B cell (primary cell): ENCODE measurements at regions not wholly inside any gene's neighbourhood (a gene's known extent, or its start where the extent isn't known, plus 50 kb on each side); places are given as distances from the start of the nearest gene placed in this dataset.

ENCODE experiments used
- ATAC-seq: fragments of 200-7000 bp; cut with Tn5 transposase; one replicate; pipeline ENCODE4 v1.10.0; 2021; ENCODE audit warnings: low read depth, mild to moderate bottlenecking, moderate number of reproducible peaks, moderate library complexity
- CTCF ChIA-PET: fragments of 350-600 bp; sonication (Branson Sonifier 250); formaldehyde crosslinking; loops from one replicate; lab custom pipeline; 2021; ENCODE audit warnings: antibody characterized with exemption, inconsistent platforms; lab: Charles Lee
- POLR2A ChIA-PET: fragments of 350-600 bp; sonication (Branson Sonifier 250); formaldehyde crosslinking; loops from one replicate; lab custom pipeline; 2021; ENCODE audit warnings: antibody characterized with exemption; lab: Charles Lee
- DNase-seq: peaks from one replicate; pipeline ENCODE4 v3.0.0; 2013
- H2AFZ ChIP-seq: 2 replicates; pipeline ENCODE4 v1.6.1; 2012; ENCODE audit warnings: mild to moderate bottlenecking, low read depth, low read length; ENCODE audit not compliant: insufficient read depth, poor library complexity, severe bottlenecking
- H3K27ac ChIP-seq, 2 donors: 1 replicate in 1 of 2; 2 replicates in 1 of 2; pipeline ENCODE4 v1.5.1; 2012 to 2013; ENCODE audit warnings: low read length in 2 of 2, mild to moderate bottlenecking in 2 of 2, moderate library complexity in 1 of 2
- H3K27me3 ChIP-seq, 4 experiments: fragments of 200-600 bp in 1 of 4; sonication (generic) in 1 of 4; replicated peaks in 1 of 4; 1 replicate in 2 of 4; 2 replicates in 2 of 4; pipeline versions ENCODE4 v1.6.1 to v1.7.0; 2013 to 2016; ENCODE audit warnings: low read length in 3 of 4, mild to moderate bottlenecking in 2 of 4, mixed read lengths in 1 of 4, moderate library complexity in 1 of 4; ENCODE audit not compliant: insufficient read depth in 4 of 4, control insufficient read depth in 3 of 4; ENCODE audit errors: control extremely low read depth in 1 of 4
- H3K36me3 ChIP-seq, 2 experiments: replicated peaks in 1 of 2; 1 replicate in 1 of 2; 2 replicates in 1 of 2; pipeline versions ENCODE4 v1.6.1 to v1.7.1; 2013; ENCODE audit warnings: low read length in 1 of 2; ENCODE audit not compliant: insufficient read depth in 2 of 2, control insufficient read depth in 1 of 2; ENCODE audit errors: control extremely low read depth in 1 of 2, extremely low read depth in 1 of 2
- H3K4me1 ChIP-seq, 2 donors: fragments of 200-600 bp in 1 of 2; sonication (generic) in 1 of 2; 1 replicate in 1 of 2; 2 replicates in 1 of 2; pipeline versions ENCODE4 v1.5.1 to v1.6.1; 2013 to 2017; ENCODE audit warnings: low read length in 2 of 2; ENCODE audit not compliant: control insufficient read depth in 2 of 2, insufficient read depth in 2 of 2
- H3K4me2 ChIP-seq: replicated peaks from 2 replicates; pipeline ENCODE3; 2012; ENCODE audit warnings: mild to moderate bottlenecking, low read depth, low read length; ENCODE audit not compliant: poor library complexity, severe bottlenecking
- H3K4me3 ChIP-seq, 5 experiments: fragments of 200-600 bp in 1 of 5; sonication (generic) in 1 of 5; 1 replicate in 3 of 5; 2 replicates in 2 of 5; pipeline versions ENCODE4 v1.5.1 to v1.7.0; 2011 to 2016; ENCODE audit warnings: low read length in 4 of 5, mild to moderate bottlenecking in 4 of 5, low read depth in 2 of 5, control low read depth in 1 of 5, moderate library complexity in 1 of 5; ENCODE audit not compliant: insufficient read depth in 1 of 5; ENCODE audit errors: control extremely low read depth in 1 of 5, extremely low read depth in 1 of 5
- H3K79me2 ChIP-seq: fragments of 200-600 bp; sonication (generic); one replicate; pipeline ENCODE4 v1.6.0; 2016; ENCODE audit warnings: low read length; ENCODE audit not compliant: control insufficient read depth, insufficient read depth
- H3K9ac ChIP-seq: fragments of 200-600 bp; sonication (generic); 2 replicates; pipeline ENCODE4 v1.6.1; 2017; ENCODE audit warnings: mild to moderate bottlenecking, low read length, moderate library complexity
- H3K9me3 ChIP-seq, 3 donors: one replicate each; pipeline versions ENCODE4 v1.6.1 to v1.7.1; 2013; ENCODE audit warnings: low read length in 2 of 3; ENCODE audit not compliant: control insufficient read depth in 2 of 3, insufficient read depth in 1 of 3; ENCODE audit errors: control extremely low read depth in 1 of 3
- H4K20me1 ChIP-seq: 2 replicates; pipeline ENCODE4 v1.6.0; 2012; ENCODE audit warnings: mild to moderate bottlenecking, low read length; ENCODE audit not compliant: insufficient read depth, control insufficient read depth, poor library complexity, severe bottlenecking
- H3K27ac Mint-ChIP-seq: one replicate; pipeline ENCODE4 v1.8.0; 2021; ENCODE audit warnings: mixed read lengths
- H3K27me3 Mint-ChIP-seq: one replicate; pipeline ENCODE4 v1.8.0; 2021; ENCODE audit warnings: mixed read lengths
- H3K4me1 Mint-ChIP-seq: one replicate; pipeline ENCODE4 v1.8.0; 2021; ENCODE audit warnings: mixed read lengths
- H3K4me3 Mint-ChIP-seq: one replicate; pipeline ENCODE4 v1.8.0; 2021; ENCODE audit warnings: mixed read lengths
- H3K9me3 Mint-ChIP-seq: one replicate; pipeline ENCODE4 v1.8.0; 2022; ENCODE audit warnings: mixed read lengths; ENCODE audit not compliant: insufficient read depth
- EZH2 ChIP-seq: IDR thresholded peaks from 2 replicates; pipeline ENCODE4 v1.6.1; 2012; ENCODE audit warnings: borderline replicate concordance, low read depth, mild to moderate bottlenecking, moderate library complexity, low read length; ENCODE audit not compliant: insufficient read depth, poor library complexity, severe bottlenecking
- WGBS: methylation state at CpG from one replicate; pipeline ENCODE4 v1.1.5; 2013; ENCODE audit warnings: missing lambda C conversion rate; ENCODE audit not compliant: insufficient coverage; 5-methylcytosine and 5-hydroxymethylcytosine counted together
- intact Hi-C: fragments of 100-400 bp; cut with micrococcal nuclease; formaldehyde crosslinking; loops from one replicate; pipeline ENCODE4 v1.10.0; 2022
- TF ChIP-seq, protein P1 (sequence below): fragments of 200-600 bp; IDR thresholded peaks from one replicate; pipeline ENCODE4 v1.8.0; 2022; ENCODE audit warnings: antibody characterized with exemption, mild to moderate bottlenecking

- ChIA-PET CTCF (no interaction called here), POLR2A (no interaction called here)
- no peaks in the 10 kb centered on the region for H3K79me2 ChIP-seq
- intact Hi-C loops: no loop called here
- peaks cover 4 to 9% of the 10 kb centered on the region in 2 donors for H3K4me1 ChIP-seq
- no peak overlapping the region for H2AFZ ChIP-seq
- no peaks in the 10 kb centered on the region for H3K36me3 ChIP-seq
- H3K27ac ChIP-seq: no peak overlapping the region
- H3K4me3 ChIP-seq: no peak overlapping the region
- no peak overlapping the region for H3K27ac Mint-ChIP-seq
- peak overlapping the region; percentile 26 for H3K4me2 ChIP-seq
- H3K27me3 ChIP-seq: no peaks in the 10 kb centered on the region
- TF ChIP-seq, protein P1, sequence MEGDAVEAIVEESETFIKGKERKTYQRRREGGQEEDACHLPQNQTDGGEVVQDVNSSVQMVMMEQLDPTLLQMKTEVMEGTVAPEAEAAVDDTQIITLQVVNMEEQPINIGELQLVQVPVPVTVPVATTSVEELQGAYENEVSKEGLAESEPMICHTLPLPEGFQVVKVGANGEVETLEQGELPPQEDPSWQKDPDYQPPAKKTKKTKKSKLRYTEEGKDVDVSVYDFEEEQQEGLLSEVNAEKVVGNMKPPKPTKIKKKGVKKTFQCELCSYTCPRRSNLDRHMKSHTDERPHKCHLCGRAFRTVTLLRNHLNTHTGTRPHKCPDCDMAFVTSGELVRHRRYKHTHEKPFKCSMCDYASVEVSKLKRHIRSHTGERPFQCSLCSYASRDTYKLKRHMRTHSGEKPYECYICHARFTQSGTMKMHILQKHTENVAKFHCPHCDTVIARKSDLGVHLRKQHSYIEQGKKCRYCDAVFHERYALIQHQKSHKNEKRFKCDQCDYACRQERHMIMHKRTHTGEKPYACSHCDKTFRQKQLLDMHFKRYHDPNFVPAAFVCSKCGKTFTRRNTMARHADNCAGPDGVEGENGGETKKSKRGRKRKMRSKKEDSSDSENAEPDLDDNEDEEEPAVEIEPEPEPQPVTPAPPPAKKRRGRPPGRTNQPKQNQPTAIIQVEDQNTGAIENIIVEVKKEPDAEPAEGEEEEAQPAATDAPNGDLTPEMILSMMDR: no peak
- TF ChIP-seq EZH2: no peak
- ATAC-seq (peak; percentile 63), DNase-seq (peak; percentile 44)
- WGBS: 0% methylated on average over 2 of the region's 2 CpGs
- no peaks in the 10 kb centered on the region for H4K20me1 ChIP-seq
- H3K9ac ChIP-seq: no peak overlapping the region
- H3K9me3 ChIP-seq: no peaks in the 10 kb centered on the region
- H3K27me3 Mint-ChIP-seq: no peaks in the 10 kb centered on the region
- peak overlapping the region; percentile 29 for H3K4me3 Mint-ChIP-seq
- H3K4me1 Mint-ChIP-seq: peaks cover 9% of the 10 kb centered on the region
- H3K9me3 Mint-ChIP-seq: no peaks in the 10 kb centered on the region
Measured at GRCh38 chr3:81823882-81824395, 62.5 kb upstream of the GBE1 start.

DNA sequence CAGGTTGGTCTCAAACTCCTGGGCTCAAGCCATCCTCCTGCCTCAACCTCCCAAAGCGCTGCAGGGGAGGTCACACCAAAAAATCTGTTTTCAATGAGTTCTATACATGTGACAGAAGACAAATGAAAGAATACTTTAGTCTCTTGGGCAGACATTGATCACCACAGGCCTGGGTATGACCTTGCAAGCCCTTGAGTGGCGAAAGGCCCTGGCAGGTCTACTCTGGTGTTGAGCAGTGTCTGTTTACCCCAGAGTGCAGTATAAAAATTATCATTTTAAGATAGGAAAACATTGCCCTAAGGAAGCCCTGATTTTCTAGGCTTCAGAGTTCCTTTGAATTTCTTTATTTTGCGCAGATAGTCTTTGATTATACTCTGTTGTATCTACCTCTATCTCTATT lies 61.6 kb upstream of the GBE1 start:
- ChIA-PET CTCF (no interaction called here), POLR2A (no interaction called here)
- no peak for TF ChIP-seq EZH2
- TF ChIP-seq, protein P1: no peak
- H3K4me1 ChIP-seq: peaks cover 4 to 9% of the 10 kb centered on the region in 2 donors
- H4K20me1 ChIP-seq: no peaks in the 10 kb centered on the region
- Mint-ChIP-seq H3K27ac (no peak overlapping the region), H3K4me3 (no peak overlapping the region), H3K27me3 (no peaks in the 10 kb centered on the region), H3K4me1 (peaks cover 9% of the 10 kb centered on the region), H3K9me3 (no peaks in the 10 kb centered on the region)
- no peaks in the 10 kb centered on the region for H3K79me2 ChIP-seq
- H3K9ac ChIP-seq: no peak overlapping the region
- no peaks in the 10 kb centered on the region for H3K27me3 ChIP-seq
- intact Hi-C loops: no loop called here
- H3K27ac ChIP-seq: no peak overlapping the region
- DNase-seq (no peak), ATAC-seq (no peak)
- H3K36me3 ChIP-seq: no peaks in the 10 kb centered on the region
- WGBS: no CpG with 5 or more reads among the region's 3 CpGs
- H3K4me3 ChIP-seq: no peak overlapping the region
- H3K4me2 ChIP-seq: no peak overlapping the region
- no peaks in the 10 kb centered on the region for H3K9me3 ChIP-seq
- no peak overlapping the region for H2AFZ ChIP-seq
